T-cell (primary cell): ENCODE measurements at regions not wholly inside any gene's neighbourhood (a gene's known extent, or its start where the extent isn't known, plus 50 kb on each side); places are given as distances from the start of the nearest gene placed in this dataset.
A peak's percentile ranks its signal among the peaks of the same experiment; 100 is the strongest.
"Not testable (repeated sequence)": the region's sequence is repeated elsewhere in the genome, so short reads cannot be mapped to it uniquely, and the experiment has no call there.

Source experiments
- ATAC-seq, 4 experiments: fragments of 200-7000 bp in 3 of 4; fragments of 150-1000 bp in 1 of 4; cut with Tn5 transposase; replicated peaks in 1 of 4; 1 replicate in 3 of 4; 2 replicates in 1 of 4; pipeline ENCODE4 v1.10.0; 2021; ENCODE audit warnings: moderate library complexity in 3 of 4, mild to moderate bottlenecking in 2 of 4, moderate number of reproducible peaks in 1 of 4
- CTCF ChIA-PET, 2 donors: fragments of 300-600 bp; sonication (Branson Sonifier 250); formaldehyde crosslinking; loops; one replicate each; lab custom pipeline; 2022; ENCODE audit warnings: antibody characterized with exemption in 2 of 2; lab: Charles Lee
- POLR2A ChIA-PET, 2 donors: fragments of 300-600 bp; sonication (Branson Sonifier 250); formaldehyde crosslinking; loops; one replicate each; lab custom pipeline; 2022; ENCODE audit warnings: antibody characterized with exemption in 2 of 2; lab: Charles Lee
- DNase-seq, 35 experiments: peaks; one replicate each; pipeline versions ENCODE4 v3.0.0 to v3.0.0-alpha.2; 2013 to 2023
- H3K27ac ChIP-seq: one replicate; pipeline ENCODE4 v1.5.1; 2013; ENCODE audit warnings: low read length
- H3K27me3 ChIP-seq, 2 experiments: replicated peaks in 1 of 2; 1 replicate in 1 of 2; 2 replicates in 1 of 2; pipeline versions ENCODE4 v1.6.1 to v1.7.0; 2013; ENCODE audit warnings: low read length in 1 of 2, mixed read lengths in 1 of 2; ENCODE audit not compliant: control insufficient read depth in 2 of 2, insufficient read depth in 2 of 2; ENCODE audit errors: extremely low read depth in 1 of 2
- H3K36me3 ChIP-seq, 2 donors: 1 replicate in 1 of 2; 2 replicates in 1 of 2; pipeline versions ENCODE4 v1.6.1 to v1.7.0; 2013; ENCODE audit warnings: low read length in 1 of 2; ENCODE audit not compliant: control insufficient read depth in 2 of 2, insufficient read depth in 1 of 2; ENCODE audit errors: extremely low read depth in 1 of 2
- H3K4me1 ChIP-seq, 2 experiments: 1 replicate in 1 of 2; 2 replicates in 1 of 2; pipeline versions ENCODE4 v1.6.1 to v1.7.0; 2013; ENCODE audit warnings: low read length in 2 of 2, mixed read lengths in 1 of 2; ENCODE audit not compliant: insufficient read depth in 2 of 2, control insufficient read depth in 1 of 2; ENCODE audit errors: extremely low read depth in 1 of 2
- H3K4me3 ChIP-seq, 2 donors: 1 replicate in 1 of 2; 2 replicates in 1 of 2; pipeline versions ENCODE4 v1.5.1 to v1.7.0; 2013; ENCODE audit warnings: mild to moderate bottlenecking in 2 of 2, low read length in 1 of 2, moderate library complexity in 1 of 2; ENCODE audit not compliant: control insufficient read depth in 1 of 2; ENCODE audit errors: extremely low read depth in 1 of 2
- H3K9me3 ChIP-seq: 2 replicates; pipeline ENCODE4 v1.7.0; 2013
- H3K27ac Mint-ChIP-seq, 2 donors: one replicate each; pipeline ENCODE4 v1.8.0; 2020 to 2021; ENCODE audit warnings: mild to moderate bottlenecking in 2 of 2, mixed read lengths in 2 of 2
- H3K27me3 Mint-ChIP-seq, 2 donors: one replicate each; pipeline ENCODE4 v1.8.0; 2021 to 2022; ENCODE audit warnings: mixed read lengths in 2 of 2
- H3K36me3 Mint-ChIP-seq: one replicate; pipeline ENCODE4 v1.8.0; 2021; ENCODE audit warnings: mixed read lengths
- H3K4me1 Mint-ChIP-seq, 3 donors: one replicate each; pipeline ENCODE4 v1.8.0; 2020 to 2022; ENCODE audit warnings: mixed read lengths in 3 of 3, mild to moderate bottlenecking in 1 of 3
- H3K4me3 Mint-ChIP-seq, 3 donors: one replicate each; pipeline ENCODE4 v1.8.0; 2020 to 2022; ENCODE audit warnings: mild to moderate bottlenecking in 3 of 3, mixed read lengths in 3 of 3, moderate library complexity in 3 of 3
- H3K9me3 Mint-ChIP-seq, 3 donors: one replicate each; pipeline ENCODE4 v1.8.0; 2020 to 2022; ENCODE audit warnings: mixed read lengths in 3 of 3
- WGBS: methylation state at CpG from one replicate; pipeline ENCODE4 v1.1.5; 2013; ENCODE audit warnings: missing lambda C conversion rate; ENCODE audit not compliant: insufficient coverage; 5-methylcytosine and 5-hydroxymethylcytosine counted together

DNA sequence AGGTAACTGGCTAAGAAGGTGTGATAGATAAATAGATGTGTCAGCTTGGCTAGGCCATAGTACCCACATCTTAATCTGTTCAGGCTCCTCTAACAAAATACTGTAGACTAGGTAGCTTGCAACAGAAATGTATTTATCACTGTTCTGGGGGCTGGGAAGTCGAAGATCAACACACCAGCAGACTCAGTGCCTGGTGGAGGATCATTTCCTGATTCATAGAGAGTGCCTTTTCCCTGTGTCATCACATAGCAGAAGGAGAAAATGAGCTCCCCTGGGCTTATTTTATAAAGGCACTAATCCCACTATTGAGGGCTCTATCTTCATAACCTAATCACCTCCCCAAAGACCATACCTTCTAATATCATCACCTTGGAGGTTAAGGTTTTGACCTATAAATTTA is 532.7 kb upstream of the OLFM3 start:
- ATAC-seq (peak in 1 of 4 experiments; percentile 7), DNase-seq (no peak)
- Histone ChIP-seq H3K9me3 (no peaks in the 10 kb centered on the region), H3K4me1 (no peaks in the 10 kb centered on the region), H3K27me3 (no peaks in the 10 kb centered on the region), H3K36me3 (no peaks in the 10 kb centered on the region), H3K27ac (no peak overlapping the region), H3K4me3 (no peak overlapping the region)
- no peak overlapping the region for H3K4me3 Mint-ChIP-seq
- H3K27me3 Mint-ChIP-seq, result no peaks in the 10 kb centered on the region
- H3K27ac Mint-ChIP-seq, result no peak overlapping the region
- no peaks in the 10 kb centered on the region for H3K36me3 Mint-ChIP-seq
- no peaks in the 10 kb centered on the region for H3K4me1 Mint-ChIP-seq
- no CpG with 5 or more reads among the region's 1 CpG for WGBS
- ChIA-PET POLR2A (no interaction called here), CTCF (no interaction called here)
- peaks cover 5 to 13% (median 8%) of the 10 kb centered on the region in 3 donors for H3K9me3 Mint-ChIP-seq

DNA sequence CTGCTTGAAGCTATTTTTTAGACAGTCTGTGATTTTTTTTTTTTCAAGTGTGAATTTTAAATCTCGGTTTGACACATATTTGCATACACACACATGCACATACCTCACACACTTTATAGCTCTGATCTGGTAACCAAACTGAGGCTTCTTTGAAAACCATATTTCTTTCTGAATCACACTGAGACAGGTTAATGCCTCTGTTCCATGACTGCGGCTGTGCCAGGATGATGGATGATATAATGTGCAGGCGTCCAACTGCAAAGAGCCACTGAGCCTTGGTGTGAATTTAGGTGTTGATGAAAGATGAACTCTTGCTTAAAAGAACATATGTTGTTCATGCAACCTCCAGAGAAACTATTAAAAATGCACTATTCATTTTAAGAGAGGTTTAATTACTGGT is 504.0 kb upstream of the OLFM3 start:
- no peaks in the 10 kb centered on the region for H3K4me1 ChIP-seq
- WGBS, result no CpG with 5 or more reads among the region's 3 CpGs
- POLR2A ChIA-PET, result no interaction called here

DNA sequence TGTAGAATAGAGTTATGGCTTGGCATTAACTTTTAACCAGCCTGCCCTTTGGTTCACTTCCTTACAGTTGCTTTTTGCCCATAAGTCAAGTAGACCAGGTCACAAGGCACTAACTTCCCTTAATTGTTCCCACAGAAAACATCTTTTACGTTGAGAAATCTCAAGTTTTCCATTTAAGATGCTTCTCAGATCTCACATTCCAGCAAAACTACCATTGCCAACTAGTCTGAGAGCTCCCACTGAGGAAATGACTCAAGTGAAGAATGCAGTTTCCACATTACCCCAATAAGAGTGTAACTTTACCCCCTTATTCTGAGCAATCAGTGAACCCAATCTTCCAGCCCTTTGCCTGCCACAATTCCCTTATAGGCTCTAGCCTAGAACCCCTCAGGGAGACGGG is 502.2 kb upstream of the OLFM3 start:
- H3K4me3 ChIP-seq, result no peak overlapping the region
- no peaks in the 10 kb centered on the region for H3K4me1 ChIP-seq
- no peak overlapping the region for H3K27ac ChIP-seq
- H3K27me3 ChIP-seq, result no peaks in the 10 kb centered on the region
- no peak for DNase-seq
- H3K9me3 ChIP-seq, result no peaks in the 10 kb centered on the region
- ChIA-PET POLR2A (no interaction called here), CTCF (no interaction called here)
- Mint-ChIP-seq H3K4me3 (no peak overlapping the region), H3K4me1 (no peaks in the 10 kb centered on the region), H3K27ac (no peak overlapping the region), H3K36me3 (no peaks in the 10 kb centered on the region), H3K27me3 (no peaks in the 10 kb centered on the region), H3K9me3 (peaks cover 7 to 17% (median 10%) of the 10 kb centered on the region in 3 donors)
- 20% methylated on average over 1 of the region's 2 CpGs for WGBS
- no peaks in the 10 kb centered on the region for H3K36me3 ChIP-seq
- no peak for ATAC-seq

More for the DNA sequence above, 504.0 kb upstream of the OLFM3 start:
- H3K27ac Mint-ChIP-seq, result no peak overlapping the region
- H3K9me3 ChIP-seq, result no peaks in the 10 kb centered on the region
- DNase-seq, result no peak
- H3K36me3 Mint-ChIP-seq, result no peaks in the 10 kb centered on the region
- CTCF ChIA-PET, result interaction anchor here in 1 of 2 donors (0.7 kb wide), 1 partner anchor 56 kb away, joined by 3 read pairs; no protein-coding TSS in a partner anchor
- no peak overlapping the region for H3K4me3 Mint-ChIP-seq
- H3K9me3 Mint-ChIP-seq, result peaks cover 4 to 16% (median 5%) of the 10 kb centered on the region in 3 donors
- H3K4me1 Mint-ChIP-seq, result no peaks in the 10 kb centered on the region
- H3K36me3 ChIP-seq, result no peaks in the 10 kb centered on the region
- no peaks in the 10 kb centered on the region for H3K27me3 Mint-ChIP-seq
- ATAC-seq, result no peak
- H3K4me3 ChIP-seq, result no peak overlapping the region
- no peak overlapping the region for H3K27ac ChIP-seq
- no peaks in the 10 kb centered on the region for H3K27me3 ChIP-seq

DNA sequence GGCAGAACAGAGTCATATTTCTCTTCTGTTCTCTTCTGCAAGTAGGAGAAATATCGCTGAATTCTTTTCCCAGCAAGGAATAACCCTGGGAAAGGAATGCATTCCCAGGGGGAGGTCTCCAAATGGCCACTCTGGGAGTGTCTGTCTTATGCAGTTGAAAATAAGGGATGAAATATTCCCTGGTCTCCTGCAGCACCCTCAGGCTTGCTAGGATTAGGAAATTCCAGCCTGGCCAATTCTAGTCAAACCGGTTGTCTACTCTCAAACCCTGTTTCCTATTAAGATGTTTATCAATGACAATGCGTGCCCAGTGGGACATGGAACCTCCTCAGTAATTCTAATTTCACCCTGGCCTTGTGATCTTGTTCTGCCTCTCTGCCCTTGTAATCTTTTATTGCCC is 501.1 kb upstream of the OLFM3 start:
- POLR2A ChIA-PET, CTCF ChIA-PET, H3K4me3 Mint-ChIP-seq: not testable (repeated sequence)

DNA sequence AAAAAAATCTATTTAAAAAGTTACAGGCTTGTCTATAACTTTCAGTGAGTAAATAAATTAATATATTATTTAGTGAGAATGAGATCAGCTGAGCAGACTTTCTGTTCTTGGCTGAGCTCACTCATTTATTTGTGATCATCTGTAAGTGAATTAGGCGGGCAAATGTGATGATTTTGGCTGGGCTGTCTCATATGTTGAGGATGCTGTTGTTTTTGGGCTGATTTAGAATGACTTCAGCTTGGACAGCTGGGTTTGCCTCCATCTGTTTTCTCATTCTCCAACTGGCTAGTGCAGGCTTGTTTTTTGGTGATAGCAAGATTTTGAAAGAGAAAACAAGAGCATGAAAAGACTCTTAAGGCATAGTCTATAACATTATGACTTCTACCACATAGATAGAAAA is 475.8 kb upstream of the OLFM3 start:
- ATAC-seq (no peak), DNase-seq (no peak)
- H3K36me3 Mint-ChIP-seq, result no peaks in the 10 kb centered on the region
- no peaks in the 10 kb centered on the region for H3K27me3 Mint-ChIP-seq
- H3K4me1 Mint-ChIP-seq, result no peaks in the 10 kb centered on the region
- Histone ChIP-seq H3K36me3 (no peaks in the 10 kb centered on the region), H3K4me3 (no peak overlapping the region), H3K9me3 (no peaks in the 10 kb centered on the region), H3K27me3 (no peaks in the 10 kb centered on the region), H3K4me1 (no peaks in the 10 kb centered on the region), H3K27ac (no peak overlapping the region)
- WGBS, result no CpG with 5 or more reads among the region's 1 CpG
- CTCF ChIA-PET, result no interaction called here
- POLR2A ChIA-PET, result no interaction called here
- no peak overlapping the region for H3K4me3 Mint-ChIP-seq
- peaks cover 0 to 3% (median 0%) of the 10 kb centered on the region in 3 donors for H3K9me3 Mint-ChIP-seq
- H3K27ac Mint-ChIP-seq, result no peak overlapping the region

More for the DNA sequence above, 501.1 kb upstream of the OLFM3 start:
- H3K27me3 ChIP-seq, H3K36me3 ChIP-seq, H3K27ac ChIP-seq, H3K9me3 ChIP-seq, H3K4me3 ChIP-seq, DNase-seq, H3K4me1 Mint-ChIP-seq, ATAC-seq, H3K36me3 Mint-ChIP-seq, H3K27me3 Mint-ChIP-seq, H3K27ac Mint-ChIP-seq, H3K4me1 ChIP-seq: not testable (repeated sequence)
- 63% methylated on average over 2 of the region's 3 CpGs for WGBS
- peaks cover 9 to 20% (median 14%) of the 10 kb centered on the region in 3 donors for H3K9me3 Mint-ChIP-seq

DNA sequence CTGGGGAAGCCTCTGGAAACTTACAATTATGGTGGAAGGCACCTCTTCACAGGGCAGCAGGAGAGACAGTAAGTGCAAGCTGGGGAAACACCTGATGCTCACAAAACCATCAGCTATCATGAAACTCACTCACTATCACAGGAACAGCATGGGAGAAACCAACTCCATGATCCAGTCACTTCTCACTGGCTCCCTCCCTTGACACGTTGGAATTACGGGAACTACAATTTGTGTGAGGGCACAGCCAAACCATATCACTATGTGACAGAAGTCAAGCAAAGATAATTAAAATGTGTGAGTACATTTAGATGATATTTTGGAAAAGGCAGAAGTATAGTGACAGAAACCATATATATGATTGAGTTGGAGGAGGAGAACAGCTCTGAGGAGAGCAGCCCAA is 474.0 kb upstream of the OLFM3 start:
- POLR2A ChIA-PET, result no interaction called here

DNA sequence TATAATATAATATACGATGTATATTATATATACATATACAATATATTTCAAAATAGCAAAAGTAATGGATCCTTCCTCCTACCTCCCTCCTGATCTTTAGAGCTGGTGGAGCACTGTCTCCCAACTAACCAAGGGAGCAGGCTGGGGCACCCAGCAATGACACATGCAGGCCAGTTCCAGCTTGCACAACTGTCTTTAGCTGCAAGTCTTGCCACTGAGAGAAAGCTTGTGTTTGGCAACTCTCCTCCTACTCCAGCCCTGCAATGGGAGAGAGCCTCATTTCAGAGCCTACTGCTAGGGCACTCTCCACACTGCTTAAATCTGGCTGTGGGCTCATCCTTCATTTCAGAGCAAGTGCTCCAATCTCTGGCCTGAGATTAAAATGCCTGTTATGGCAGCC is 469.8 kb upstream of the OLFM3 start:
- Histone ChIP-seq H3K27ac (no peak overlapping the region), H3K27me3 (no peaks in the 10 kb centered on the region), H3K4me1 (no peaks in the 10 kb centered on the region), H3K9me3 (no peaks in the 10 kb centered on the region), H3K36me3 (no peaks in the 10 kb centered on the region), H3K4me3 (no peak overlapping the region)
- no CpG with 5 or more reads among the region's 1 CpG for WGBS
- peaks cover 0 to 3% (median 2%) of the 10 kb centered on the region in 3 donors for H3K9me3 Mint-ChIP-seq
- no peak for DNase-seq
- no peak overlapping the region for H3K4me3 Mint-ChIP-seq
- H3K27ac Mint-ChIP-seq, result no peak overlapping the region
- H3K27me3 Mint-ChIP-seq, result no peaks in the 10 kb centered on the region
- no peaks in the 10 kb centered on the region for H3K36me3 Mint-ChIP-seq
- CTCF ChIA-PET, result no interaction called here
- ATAC-seq, result no peak
- no peaks in the 10 kb centered on the region for H3K4me1 Mint-ChIP-seq
- POLR2A ChIA-PET, result no interaction called here

More for the DNA sequence above, 474.0 kb upstream of the OLFM3 start:
- Mint-ChIP-seq H3K4me1 (no peaks in the 10 kb centered on the region), H3K27me3 (no peaks in the 10 kb centered on the region), H3K36me3 (no peaks in the 10 kb centered on the region), H3K4me3 (no peak overlapping the region), H3K9me3 (peaks cover 0 to 3% (median 2%) of the 10 kb centered on the region in 3 donors), H3K27ac (no peak overlapping the region)
- DNase-seq, result no peak
- no peaks in the 10 kb centered on the region for H3K36me3 ChIP-seq
- no peak overlapping the region for H3K4me3 ChIP-seq
- H3K27me3 ChIP-seq, result no peaks in the 10 kb centered on the region
- no peak for ATAC-seq
- H3K4me1 ChIP-seq, result no peaks in the 10 kb centered on the region
- CTCF ChIA-PET, result no interaction called here
- H3K9me3 ChIP-seq, result no peaks in the 10 kb centered on the region
- WGBS, result no CpG with 5 or more reads among the region's 2 CpGs
- no peak overlapping the region for H3K27ac ChIP-seq
